ENCODE measurements at regions not wholly inside any gene's neighbourhood (a gene's known extent, or its start where the extent isn't known, plus 50 kb on each side); places are given as distances from the start of the nearest gene placed in this dataset.
"Not testable (repeated sequence)": the region's sequence is repeated elsewhere in the genome, so short reads cannot be mapped to it uniquely, and the experiment has no call there.

DNA sequence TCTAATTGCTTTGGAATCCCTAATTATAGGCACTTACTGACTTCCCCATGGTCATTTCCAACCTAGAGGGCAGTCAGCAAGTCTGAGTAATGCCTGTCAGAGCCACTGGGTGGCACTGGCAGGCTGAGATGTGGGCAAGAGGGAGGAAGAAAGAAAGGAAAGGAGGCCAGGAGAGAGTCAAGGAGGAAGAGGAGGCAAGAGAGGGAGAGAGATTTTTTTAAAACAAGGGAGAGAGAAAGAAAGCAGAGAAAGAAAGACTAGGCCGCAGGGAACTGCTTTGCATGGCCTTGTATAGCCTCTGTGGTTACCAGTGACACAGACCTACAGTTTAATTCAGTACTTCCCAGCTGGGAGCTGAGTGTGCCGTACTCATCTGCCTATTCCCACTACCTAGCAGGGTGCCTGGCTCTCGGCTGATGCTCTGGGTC is 210.4 kb upstream of the ADO start:
- Mint-ChIP-seq H3K27ac (no peak overlapping the region), H3K36me3 (no peaks in the 10 kb centered on the region), H3K4me3 (no peak overlapping the region), H3K9me3 (no peaks in the 10 kb centered on the region), H3K27me3 (ENCODE audit: insufficient read depth, low read depth) (no peaks in the 10 kb centered on the region), H3K4me1 (peaks cover 3% of the 10 kb centered on the region)
- Histone ChIP-seq H3K27ac (no peak overlapping the region), H3K4me1 (no peaks in the 10 kb centered on the region), H3F3A (ENCODE audit: low read depth) (no peaks in the 10 kb centered on the region), H3K9ac (no peak overlapping the region), H3K27me3 (no peaks in the 10 kb centered on the region), H3K4me3 (no peak overlapping the region), H3K9me3 (ENCODE audit: low read depth) (no peaks in the 10 kb centered on the region), H2AFZ (replicated peaks) (peak overlapping the region; percentile 4), H3K79me2 (ENCODE audit: low read depth) (no peaks in the 10 kb centered on the region), H3K4me2 (no peak overlapping the region), H3K36me3 (no peaks in the 10 kb centered on the region), H4K20me1 (ENCODE audit: low read depth) (no peaks in the 10 kb centered on the region)
- DNase-seq (ENCODE audit: low spot score) = peak; percentile 70
- peak; percentile 96 for TF ChIP-seq CTCF (IDR thresholded peaks at IDR 0.05)
- TF ChIP-seq EZH2 (IDR thresholded peaks at IDR 0.05) = no peak

- Mint-ChIP-seq H3K27me3 (ENCODE audit: insufficient read depth, low read depth) (no peaks in the 10 kb centered on the region), H3K4me3 (no peak overlapping the region), H3K36me3 (no peaks in the 10 kb centered on the region), H3K27ac (no peak overlapping the region), H3K9me3 (peaks cover 2% of the 10 kb centered on the region), H3K4me1 (peaks cover 3% of the 10 kb centered on the region)
- H3F3A ChIP-seq (ENCODE audit: low read depth) = no peaks in the 10 kb centered on the region
- H3K4me3 ChIP-seq = no peak overlapping the region
- H4K20me1 ChIP-seq (ENCODE audit: low read depth) = no peaks in the 10 kb centered on the region
- H3K4me2 ChIP-seq = no peak overlapping the region
- DNase-seq (ENCODE audit: low spot score) = no peak
- no peaks in the 10 kb centered on the region for H3K4me1 ChIP-seq
- no peak overlapping the region for H3K27ac ChIP-seq
- H3K36me3 ChIP-seq = no peaks in the 10 kb centered on the region
- no peaks in the 10 kb centered on the region for H3K79me2 ChIP-seq (ENCODE audit: low read depth)
- H3K9me3 ChIP-seq (ENCODE audit: low read depth) = peaks cover 4% of the 10 kb centered on the region
- no peak for TF ChIP-seq EZH2 (IDR thresholded peaks at IDR 0.05)
- TF ChIP-seq CTCF (IDR thresholded peaks at IDR 0.05) = no peak
- no peak for TF ChIP-seq EZH2phosphoT487 (IDR thresholded peaks at IDR 0.05)
- H3K27me3 ChIP-seq = no peaks in the 10 kb centered on the region
- no peak overlapping the region for H2AFZ ChIP-seq (replicated peaks)
- H3K9ac ChIP-seq = no peak overlapping the region
Observed at GRCh38 chr10:62597226-62597625, 207.3 kb upstream of the ADO start.

- H3K27me3 Mint-ChIP-seq (ENCODE audit: insufficient read depth, low read depth) = no peaks in the 10 kb centered on the region
- Histone ChIP-seq H3K9me3 (ENCODE audit: low read depth) (peaks cover 4% of the 10 kb centered on the region), H3K27ac (no peak overlapping the region), H3K27me3 (no peaks in the 10 kb centered on the region), H3K9ac (no peak overlapping the region), H3F3A (ENCODE audit: low read depth) (no peaks in the 10 kb centered on the region), H3K4me3 (no peak overlapping the region), H4K20me1 (ENCODE audit: low read depth) (no peaks in the 10 kb centered on the region), H3K4me2 (no peak overlapping the region), H3K4me1 (no peaks in the 10 kb centered on the region), H2AFZ (replicated peaks) (no peak overlapping the region), H3K36me3 (no peaks in the 10 kb centered on the region), H3K79me2 (ENCODE audit: low read depth) (no peaks in the 10 kb centered on the region)
- TF ChIP-seq CTCF (IDR thresholded peaks at IDR 0.05) (no peak), EZH2 (IDR thresholded peaks at IDR 0.05) (no peak), EZH2phosphoT487 (IDR thresholded peaks at IDR 0.05) (no peak)
- H3K36me3 Mint-ChIP-seq = no peaks in the 10 kb centered on the region
- DNase-seq (ENCODE audit: low spot score) = no peak
- H3K9me3 Mint-ChIP-seq = peaks cover 5% of the 10 kb centered on the region
- no peak overlapping the region for H3K27ac Mint-ChIP-seq
- no peaks in the 10 kb centered on the region for H3K4me1 Mint-ChIP-seq
- H3K4me3 Mint-ChIP-seq = no peak overlapping the region
Observed at GRCh38 chr10:62599161-62599560, 205.4 kb upstream of the ADO start.

GRCh38 chr10:62606551-62606950 is 198.0 kb upstream of the ADO start:
- H3K9me3 ChIP-seq (ENCODE audit: low read depth); DNase-seq (ENCODE audit: low spot score); H3K36me3 Mint-ChIP-seq: not testable (repeated sequence)

DNA sequence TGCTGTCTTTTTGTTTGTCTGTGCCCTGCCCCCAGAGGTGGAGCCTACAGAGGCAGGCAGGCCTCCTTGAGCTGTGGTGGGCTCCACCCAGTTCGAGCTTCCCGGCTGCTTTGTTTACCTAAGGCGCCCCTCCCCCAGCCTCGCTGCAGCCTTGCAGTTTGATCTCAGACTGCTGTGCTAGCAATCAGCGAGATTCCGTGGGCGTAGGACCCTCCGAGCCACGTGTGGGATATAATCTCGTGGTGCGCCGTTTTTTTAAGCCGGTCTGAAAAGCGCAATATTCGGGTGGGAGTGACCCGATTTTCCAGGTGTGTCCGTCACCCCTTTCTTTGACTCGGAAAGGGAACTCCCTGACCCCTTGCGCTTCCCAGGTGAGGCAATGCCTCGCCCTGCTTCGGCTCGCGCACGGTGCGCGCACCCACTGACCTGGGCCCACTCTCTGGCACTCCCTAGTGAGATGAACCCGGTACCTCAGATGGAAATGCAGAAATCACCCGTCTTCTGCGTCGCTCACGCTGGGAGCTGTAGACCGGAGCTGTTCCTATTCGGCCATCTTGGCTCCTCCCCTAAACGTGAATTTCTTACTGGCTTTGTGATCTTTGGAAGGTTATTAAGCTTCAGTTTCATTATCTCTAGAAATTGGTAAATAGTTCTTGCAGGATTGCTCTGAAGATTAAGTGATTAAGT is 196.2 kb upstream of the ADO start:
- peak overlapping the region; percentile 43 for H3K4me3 ChIP-seq
- not testable (repeated sequence) for H4K20me1 ChIP-seq (ENCODE audit: low read depth); H3K27ac ChIP-seq; H3K9me3 ChIP-seq (ENCODE audit: low read depth); H3K27me3 Mint-ChIP-seq (ENCODE audit: insufficient read depth, low read depth); H3K79me2 ChIP-seq (ENCODE audit: low read depth); H3K27ac Mint-ChIP-seq; H3K4me1 Mint-ChIP-seq; H3K27me3 ChIP-seq; H3K9ac ChIP-seq; H3F3A ChIP-seq (ENCODE audit: low read depth); H3K9me3 Mint-ChIP-seq; H3K4me1 ChIP-seq; H3K36me3 ChIP-seq; H3K36me3 Mint-ChIP-seq
- peak; percentile 55 for DNase-seq (ENCODE audit: low spot score)
- H3K4me2 ChIP-seq = peak overlapping the region; percentile 60
- peak overlapping the region; percentile 52 for H3K4me3 Mint-ChIP-seq
- peak overlapping the region; percentile 88 for H2AFZ ChIP-seq (replicated peaks)

More at GRCh38 chr10:62606551-62606950, 198.0 kb upstream of the ADO start:
- not testable (repeated sequence) for H3K79me2 ChIP-seq (ENCODE audit: low read depth); H3K36me3 ChIP-seq; H2AFZ ChIP-seq (replicated peaks); H3K4me1 Mint-ChIP-seq; H3K27ac ChIP-seq; H3F3A ChIP-seq (ENCODE audit: low read depth); H3K9ac ChIP-seq; H3K9me3 Mint-ChIP-seq; H3K4me3 ChIP-seq; H3K27me3 Mint-ChIP-seq (ENCODE audit: insufficient read depth, low read depth); H3K4me3 Mint-ChIP-seq; H3K4me2 ChIP-seq; H3K4me1 ChIP-seq; H3K27me3 ChIP-seq; H3K27ac Mint-ChIP-seq; H4K20me1 ChIP-seq (ENCODE audit: low read depth)

Measured in neural progenitor cell (in vitro differentiated cells).